ENCODE measurements at regions not wholly inside any gene's neighbourhood (a gene's known extent, or its start where the extent isn't known, plus 50 kb on each side); places are given as distances from the start of the nearest gene placed in this dataset.

DNA sequence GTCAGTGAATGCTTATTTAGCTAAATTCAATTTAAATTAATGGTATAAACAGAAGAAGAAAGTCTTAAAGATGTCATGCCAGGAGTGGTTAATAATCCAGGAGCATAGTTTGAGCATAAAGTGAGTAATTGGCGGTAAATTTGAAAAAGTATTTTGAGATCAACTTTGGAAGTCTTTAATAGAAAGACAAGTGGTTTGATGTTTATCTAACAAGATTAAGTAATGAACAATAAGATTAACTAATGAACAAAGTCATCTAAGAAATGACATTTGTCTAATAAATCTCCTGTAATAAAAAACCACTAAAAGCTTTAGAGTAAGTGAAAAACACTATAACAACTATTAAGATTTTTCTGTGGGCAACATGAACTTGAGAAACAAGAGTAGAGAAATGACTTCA lies 112.8 kb downstream of the CAPZA3 start (continued):
- no peak for TF ChIP-seq PHF8 (conservative IDR thresholded peaks at IDR 0.05; ENCODE audit: low read depth, low read length)
- no peak for TF ChIP-seq CTCF (IDR thresholded peaks at IDR 0.05; ENCODE audit: control extremely low read depth in 1 of 3, insufficient read depth in 1 of 3, low read depth in 1 of 3, low read length in 3 of 3)
- no peak for TF ChIP-seq CBX8 (IDR thresholded peaks at IDR 0.05; ENCODE audit: borderline replicate concordance, low read depth, low read length)
- TF ChIP-seq EGR1 (IDR thresholded peaks at IDR 0.05; ENCODE audit: borderline replicate concordance, low read depth, low read length) = no peak
- TF ChIP-seq, protein P1, sequence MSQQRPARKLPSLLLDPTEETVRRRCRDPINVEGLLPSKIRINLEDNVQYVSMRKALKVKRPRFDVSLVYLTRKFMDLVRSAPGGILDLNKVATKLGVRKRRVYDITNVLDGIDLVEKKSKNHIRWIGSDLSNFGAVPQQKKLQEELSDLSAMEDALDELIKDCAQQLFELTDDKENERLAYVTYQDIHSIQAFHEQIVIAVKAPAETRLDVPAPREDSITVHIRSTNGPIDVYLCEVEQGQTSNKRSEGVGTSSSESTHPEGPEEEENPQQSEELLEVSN (IDR thresholded peaks at IDR 0.05) = no peak

Data from H1 (cell line).